ENCODE measurements at regions not wholly inside any gene's neighbourhood (a gene's known extent, or its start where the extent isn't known, plus 50 kb on each side); places are given as distances from the start of the nearest gene placed in this dataset.

- FAIRE-seq = no peak
- Histone ChIP-seq H3K9ac (ENCODE audit: low read length in 3 of 3) (no peak overlapping the region), H3K27ac (ENCODE audit: low read depth in 2 of 2, low read length in 2 of 2) (no peak overlapping the region), H3K9me3 (ENCODE audit: control insufficient read depth in 2 of 3, insufficient read depth in 1 of 3, low read length in 3 of 3) (no peaks in the 10 kb centered on the region), H3K27me3 (ENCODE audit: control insufficient read depth, insufficient read depth, low read length) (no peaks in the 10 kb centered on the region), H3K4me1 (ENCODE audit: control insufficient read depth in 2 of 3, insufficient read depth in 2 of 3, low read depth in 1 of 3, low read length in 3 of 3) (no peaks in the 10 kb centered on the region), H3K36me3 (ENCODE audit: control insufficient read depth in 2 of 3, insufficient read depth in 3 of 3, low read length in 3 of 3) (no peaks in the 10 kb centered on the region), H3K4me3 (ENCODE audit: low read length in 3 of 3) (no peak overlapping the region)
- intact Hi-C loops (cut with DNase I) = no loop called here
- TF ChIP-seq CTCF (IDR thresholded peaks at IDR 0.05; ENCODE audit: borderline replicate concordance, extremely low read depth, insufficient read depth) = no peak
- no peak for DNase-seq
These were observed 167.3 kb upstream of the AKIRIN2 start for GRCh38 chr6:87869064-87869905.

GRCh38 chr6:87860902-87861301, 158.9 kb upstream of the AKIRIN2 start:
- Histone ChIP-seq H3K9ac (ENCODE audit: low read length in 3 of 3) (no peak overlapping the region), H3K27me3 (ENCODE audit: control insufficient read depth, insufficient read depth, low read length) (no peaks in the 10 kb centered on the region), H3K27ac (ENCODE audit: low read depth in 2 of 2, low read length in 2 of 2) (no peak overlapping the region), H3K4me1 (ENCODE audit: control insufficient read depth in 2 of 3, insufficient read depth in 2 of 3, low read depth in 1 of 3, low read length in 3 of 3) (no peaks in the 10 kb centered on the region), H3K9me3 (ENCODE audit: control insufficient read depth in 2 of 3, insufficient read depth in 1 of 3, low read length in 3 of 3) (no peaks in the 10 kb centered on the region), H3K4me3 (ENCODE audit: low read length in 3 of 3) (no peak overlapping the region), H3K36me3 (ENCODE audit: control insufficient read depth in 2 of 3, insufficient read depth in 3 of 3, low read length in 3 of 3) (no peaks in the 10 kb centered on the region)
- DNase-seq (no peak), FAIRE-seq (no peak)
- TF ChIP-seq CTCF (IDR thresholded peaks at IDR 0.05; ENCODE audit: borderline replicate concordance, extremely low read depth, insufficient read depth) = no peak
- intact Hi-C loops (cut with DNase I) = no loop called here

- no peak for TF ChIP-seq CTCF (IDR thresholded peaks at IDR 0.05; ENCODE audit: borderline replicate concordance, extremely low read depth, insufficient read depth)
- FAIRE-seq = no peak
These were observed 156.4 kb upstream of the AKIRIN2 start for GRCh38 chr6:87858440-87858839.

More at GRCh38 chr6:87858440-87858839, 156.4 kb upstream of the AKIRIN2 start:
- Histone ChIP-seq H3K9me3 (ENCODE audit: control insufficient read depth in 2 of 3, insufficient read depth in 1 of 3, low read length in 3 of 3) (no peaks in the 10 kb centered on the region), H3K27ac (ENCODE audit: low read depth in 2 of 2, low read length in 2 of 2) (no peak overlapping the region), H3K4me1 (ENCODE audit: control insufficient read depth in 2 of 3, insufficient read depth in 2 of 3, low read depth in 1 of 3, low read length in 3 of 3) (no peaks in the 10 kb centered on the region), H3K36me3 (ENCODE audit: control insufficient read depth in 2 of 3, insufficient read depth in 3 of 3, low read length in 3 of 3) (no peaks in the 10 kb centered on the region), H3K9ac (ENCODE audit: low read length in 3 of 3) (no peak overlapping the region), H3K27me3 (ENCODE audit: control insufficient read depth, insufficient read depth, low read length) (no peaks in the 10 kb centered on the region), H3K4me3 (ENCODE audit: low read length in 3 of 3) (no peak overlapping the region)
- no peak for DNase-seq
- intact Hi-C loops (cut with DNase I) = no loop called here

Data from kidney (tissue), 13 donors.